Karpas-422 (cell line): ENCODE measurements at regions not wholly inside any gene's neighbourhood (a gene's known extent, or its start where the extent isn't known, plus 50 kb on each side); places are given as distances from the start of the nearest gene placed in this dataset.
"Not testable (repeated sequence)": the region's sequence is repeated elsewhere in the genome, so short reads cannot be mapped to it uniquely, and the experiment has no call there.

ENCODE experiments used
- DNase-seq: peaks from one replicate; pipeline ENCODE4 v3.0.0-alpha.2; 2015
- H2AFZ ChIP-seq: fragments of 200-600 bp; sonication (generic); 2 replicates; pipeline ENCODE4 v1.6.1; 2014; ENCODE audit warnings: antibody characterized with exemption, low read length, mixed read lengths
- H3K27ac ChIP-seq: fragments of 200-600 bp; sonication (generic); 2 replicates; pipeline ENCODE4 v1.5.1; 2014; ENCODE audit warnings: mild to moderate bottlenecking, low read length, moderate library complexity
- H3K27me3 ChIP-seq: fragments of 200-600 bp; sonication (generic); 2 replicates; pipeline ENCODE4 v1.6.1; 2014; ENCODE audit warnings: low read length, mixed read lengths
- H3K36me3 ChIP-seq: fragments of 200-600 bp; sonication (generic); 2 replicates; pipeline ENCODE4 v1.6.1; 2014; ENCODE audit warnings: low read length, mixed read lengths; ENCODE audit not compliant: insufficient read depth
- H3K4me1 ChIP-seq: fragments of 200-600 bp; sonication (generic); 2 replicates; pipeline ENCODE4 v1.6.1; 2014; ENCODE audit warnings: mild to moderate bottlenecking, low read length, mixed read lengths
- H3K4me2 ChIP-seq: fragments of 200-600 bp; sonication (generic); 2 replicates; pipeline ENCODE4 v1.6.1; 2014; ENCODE audit warnings: low read length, low read depth, mild to moderate bottlenecking; ENCODE audit not compliant: poor library complexity, severe bottlenecking
- H3K4me3 ChIP-seq: fragments of 200-600 bp; sonication (generic); 2 replicates; pipeline ENCODE4 v1.5.1; 2014; ENCODE audit warnings: mild to moderate bottlenecking, antibody characterized with exemption, low read length, mixed read lengths
- H3K79me2 ChIP-seq: fragments of 200-600 bp; sonication (generic); 2 replicates; pipeline ENCODE4 v1.6.1; 2014; ENCODE audit warnings: mild to moderate bottlenecking, low read length, mixed read lengths
- H3K9ac ChIP-seq: fragments of 200-600 bp; sonication (generic); 2 replicates; pipeline ENCODE4 v1.6.0; 2014; ENCODE audit warnings: low read length
- H3K9me2 ChIP-seq: fragments of 200-600 bp; sonication (generic), shearing (Covaris generic); replicated peaks from 2 replicates; pipeline ENCODE4 v1.6.0; 2014; ENCODE audit warnings: mild to moderate bottlenecking, low read length, moderate library complexity; ENCODE audit not compliant: insufficient read depth
- H3K9me3 ChIP-seq: fragments of 300-700, 200-600 bp; sonication (generic); 2 replicates; pipeline ENCODE4 v1.6.1; 2014; ENCODE audit warnings: low read length, mixed read lengths
- H4K20me1 ChIP-seq: fragments of 200-600 bp; sonication (generic); 2 replicates; pipeline ENCODE4 v1.6.1; 2014; ENCODE audit warnings: mild to moderate bottlenecking, antibody characterized with exemption, low read length, low read depth; ENCODE audit not compliant: insufficient read depth

- Histone ChIP-seq H3K27ac (no peak overlapping the region), H3K36me3 (no peaks in the 10 kb centered on the region), H2AFZ (no peak overlapping the region), H3K27me3 (no peaks in the 10 kb centered on the region), H4K20me1 (no peaks in the 10 kb centered on the region), H3K4me2 (no peak overlapping the region), H3K4me1 (peaks cover 21% of the 10 kb centered on the region), H3K4me3 (no peak overlapping the region), H3K9me2 (no peaks in the 10 kb centered on the region), H3K9ac (no peak overlapping the region), H3K9me3 (no peaks in the 10 kb centered on the region), H3K79me2 (no peaks in the 10 kb centered on the region)
- DNase-seq: no peak
Measured at GRCh38 chr6:150491811-150492172, 107.9 kb upstream of the PLEKHG1 start.

- DNase-seq: peak; percentile 86
- Histone ChIP-seq H3K27ac (no peak overlapping the region), H2AFZ (peak overlapping the region; percentile 85), H3K27me3 (no peaks in the 10 kb centered on the region), H3K4me3 (no peak overlapping the region), H3K9ac (0 out of 2 replicates have a peak overlapping the region, but pooled peaks have one; percentile 31), H3K36me3 (no peaks in the 10 kb centered on the region), H3K4me2 (peak overlapping the region; percentile 33), H3K79me2 (no peaks in the 10 kb centered on the region), H3K9me2 (no peaks in the 10 kb centered on the region), H3K9me3 (no peaks in the 10 kb centered on the region), H3K4me1 (peaks cover 21% of the 10 kb centered on the region), H4K20me1 (no peaks in the 10 kb centered on the region)
Measured at GRCh38 chr6:150492507-150492906, 107.2 kb upstream of the PLEKHG1 start.

- H3K9me3 ChIP-seq: no peaks in the 10 kb centered on the region
Measured at GRCh38 chr6:150492941-150493340, 106.7 kb upstream of the PLEKHG1 start.

GRCh38 chr6:150493552-150493951 lies 106.1 kb upstream of the PLEKHG1 start:
- H3K4me1 ChIP-seq: peaks cover 21% of the 10 kb centered on the region
- not testable (repeated sequence) for H3K27me3 ChIP-seq, H3K9me2 ChIP-seq, H3K36me3 ChIP-seq, H3K9ac ChIP-seq, H4K20me1 ChIP-seq, H3K4me3 ChIP-seq, H3K27ac ChIP-seq, H3K79me2 ChIP-seq, H3K9me3 ChIP-seq, H2AFZ ChIP-seq, H3K4me2 ChIP-seq, DNase-seq

More at GRCh38 chr6:150492941-150493340, 106.7 kb upstream of the PLEKHG1 start:
- H4K20me1 ChIP-seq: no peaks in the 10 kb centered on the region
- DNase-seq: no peak
- 0 out of 2 replicates have a peak overlapping the region, but pooled peaks have one; percentile 31 for H3K9ac ChIP-seq
- no peaks in the 10 kb centered on the region for H3K27me3 ChIP-seq
- H3K36me3 ChIP-seq: no peaks in the 10 kb centered on the region
- peaks cover 21% of the 10 kb centered on the region for H3K4me1 ChIP-seq
- no peak overlapping the region for H3K4me3 ChIP-seq
- H3K79me2 ChIP-seq: no peaks in the 10 kb centered on the region
- no peak overlapping the region for H3K27ac ChIP-seq
- no peaks in the 10 kb centered on the region for H3K9me2 ChIP-seq
- H2AFZ ChIP-seq: peak overlapping the region; percentile 85
- peak overlapping the region; percentile 33 for H3K4me2 ChIP-seq

- H4K20me1 ChIP-seq: no peaks in the 10 kb centered on the region
- H3K27me3 ChIP-seq: no peaks in the 10 kb centered on the region
- H3K4me3 ChIP-seq: no peak overlapping the region
- H3K4me2 ChIP-seq: no peak overlapping the region
- H3K4me1 ChIP-seq: peaks cover 21% of the 10 kb centered on the region
- H3K36me3 ChIP-seq: no peaks in the 10 kb centered on the region
- H3K27ac ChIP-seq: no peak overlapping the region
- H3K9me3 ChIP-seq: no peaks in the 10 kb centered on the region
- H3K9me2 ChIP-seq: no peaks in the 10 kb centered on the region
- H2AFZ ChIP-seq: no peak overlapping the region
- DNase-seq: no peak
- no peaks in the 10 kb centered on the region for H3K79me2 ChIP-seq
- no peak overlapping the region for H3K9ac ChIP-seq
Measured at GRCh38 chr6:150494241-150494640, 105.4 kb upstream of the PLEKHG1 start.

- Histone ChIP-seq H3K36me3 (no peaks in the 10 kb centered on the region), H4K20me1 (no peaks in the 10 kb centered on the region), H3K4me3 (no peak overlapping the region), H3K27me3 (no peaks in the 10 kb centered on the region), H3K9me3 (no peaks in the 10 kb centered on the region), H2AFZ (no peak overlapping the region), H3K9me2 (no peaks in the 10 kb centered on the region), H3K27ac (no peak overlapping the region), H3K4me2 (no peak overlapping the region), H3K79me2 (no peaks in the 10 kb centered on the region), H3K9ac (no peak overlapping the region), H3K4me1 (peaks cover 16% of the 10 kb centered on the region)
- no peak for DNase-seq
Measured at GRCh38 chr6:150495126-150495525, 104.6 kb upstream of the PLEKHG1 start.

GRCh38 chr6:150496629-150497028 lies 103.1 kb upstream of the PLEKHG1 start:
- Histone ChIP-seq H3K27ac (no peak overlapping the region), H3K4me3 (no peak overlapping the region), H4K20me1 (no peaks in the 10 kb centered on the region), H3K9me2 (no peaks in the 10 kb centered on the region), H3K27me3 (no peaks in the 10 kb centered on the region), H3K79me2 (no peaks in the 10 kb centered on the region), H3K4me1 (peaks cover 8% of the 10 kb centered on the region), H3K36me3 (no peaks in the 10 kb centered on the region), H3K9ac (no peak overlapping the region), H3K4me2 (no peak overlapping the region), H2AFZ (no peak overlapping the region), H3K9me3 (no peaks in the 10 kb centered on the region)
- DNase-seq: no peak

- Histone ChIP-seq H3K4me2 (no peak overlapping the region), H3K36me3 (no peaks in the 10 kb centered on the region), H3K9ac (no peak overlapping the region), H3K27me3 (no peaks in the 10 kb centered on the region), H4K20me1 (no peaks in the 10 kb centered on the region), H3K79me2 (no peaks in the 10 kb centered on the region), H3K9me2 (no peaks in the 10 kb centered on the region), H3K27ac (no peak overlapping the region), H3K9me3 (no peaks in the 10 kb centered on the region), H2AFZ (no peak overlapping the region), H3K4me3 (no peak overlapping the region), H3K4me1 (peaks cover 4% of the 10 kb centered on the region; the same call in 1 of the 2 replicates)
- DNase-seq: no peak
Measured at GRCh38 chr6:150499882-150500312, 99.8 kb upstream of the PLEKHG1 start.

GRCh38 chr6:150500568-150500967 lies 99.1 kb upstream of the PLEKHG1 start:
- not testable (repeated sequence) for H2AFZ ChIP-seq, H3K4me1 ChIP-seq, H4K20me1 ChIP-seq, H3K4me3 ChIP-seq, H3K36me3 ChIP-seq, H3K9me3 ChIP-seq, H3K9me2 ChIP-seq, H3K27me3 ChIP-seq, H3K27ac ChIP-seq, H3K4me2 ChIP-seq, DNase-seq, H3K9ac ChIP-seq, H3K79me2 ChIP-seq
